Large intestine (tissue), 3 donors: ENCODE measurements at regions not wholly inside any gene's neighbourhood (a gene's known extent, or its start where the extent isn't known, plus 50 kb on each side); places are given as distances from the start of the nearest gene placed in this dataset.
"Not testable (repeated sequence)": the region's sequence is repeated elsewhere in the genome, so short reads cannot be mapped to it uniquely, and the experiment has no call there.

ENCODE experiments used
- DNase-seq, 2 donors: peaks; one replicate each; pipeline versions ENCODE4 v3.0.0 to v3.0.0-alpha.2; 2013
- H3K27ac ChIP-seq: one replicate; pipeline ENCODE4 v1.5.1; 2013; ENCODE audit warnings: low read length
- H3K27me3 ChIP-seq: 2 replicates; pipeline ENCODE4 v1.6.1; 2013; ENCODE audit warnings: low read length; ENCODE audit not compliant: control insufficient read depth, insufficient read depth
- H3K36me3 ChIP-seq: 2 replicates; pipeline ENCODE4 v1.6.1; 2013; ENCODE audit warnings: low read length; ENCODE audit not compliant: control insufficient read depth, insufficient read depth
- H3K4me1 ChIP-seq: one replicate; pipeline ENCODE4 v1.6.1; 2013; ENCODE audit warnings: low read length; ENCODE audit not compliant: control insufficient read depth, insufficient read depth
- H3K4me3 ChIP-seq: one replicate; pipeline ENCODE4 v1.5.1; 2013; ENCODE audit warnings: low read length
- H3K9me3 ChIP-seq: one replicate; pipeline ENCODE4 v1.6.1; 2013; ENCODE audit warnings: mild to moderate bottlenecking, low read depth, low read length, moderate library complexity; ENCODE audit not compliant: control insufficient read depth
- WGBS: methylation state at CpG from one replicate; pipeline ENCODE4 v1.1.5; 2013; ENCODE audit warnings: low lambda C conversion rate; ENCODE audit not compliant: insufficient coverage; 5-methylcytosine and 5-hydroxymethylcytosine counted together

DNA sequence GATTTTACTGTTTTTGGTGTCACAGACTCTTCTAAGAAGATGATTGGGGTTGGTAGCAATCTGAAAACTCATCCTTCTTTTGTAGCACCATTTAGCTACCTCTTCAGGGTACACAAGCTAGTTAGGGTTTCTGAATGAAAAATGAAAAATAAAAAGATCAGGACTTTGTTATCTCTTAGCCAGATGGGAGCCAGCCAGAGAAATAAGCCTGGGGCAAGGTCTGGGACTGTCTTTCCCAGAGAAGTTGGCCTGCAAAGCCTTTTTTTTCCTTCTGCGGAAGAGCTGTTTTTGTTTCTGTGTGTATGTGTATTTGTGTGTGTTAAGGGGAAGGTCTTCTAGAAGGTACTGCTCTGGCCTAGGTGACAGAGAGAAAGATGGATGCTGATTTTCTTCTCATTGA lies 150.7 kb upstream of the AGTR1 start:
- Histone ChIP-seq H3K4me1 (no peaks in the 10 kb centered on the region), H3K4me3 (no peak overlapping the region), H3K9me3 (no peaks in the 10 kb centered on the region), H3K36me3 (no peaks in the 10 kb centered on the region), H3K27ac (no peak overlapping the region), H3K27me3 (no peaks in the 10 kb centered on the region)
- no CpG with 5 or more reads among the region's 1 CpG for WGBS
- no peak for DNase-seq

GRCh38 chr3:148551767-148552260 lies 145.9 kb upstream of the AGTR1 start:
- Histone ChIP-seq H3K36me3 (no peaks in the 10 kb centered on the region), H3K27ac (no peak overlapping the region), H3K4me1 (peaks cover 5% of the 10 kb centered on the region), H3K27me3 (no peaks in the 10 kb centered on the region), H3K4me3 (no peak overlapping the region), H3K9me3 (no peaks in the 10 kb centered on the region)
- DNase-seq = no peak
- WGBS = 100% methylated on average over 2 of the region's 3 CpGs

DNA sequence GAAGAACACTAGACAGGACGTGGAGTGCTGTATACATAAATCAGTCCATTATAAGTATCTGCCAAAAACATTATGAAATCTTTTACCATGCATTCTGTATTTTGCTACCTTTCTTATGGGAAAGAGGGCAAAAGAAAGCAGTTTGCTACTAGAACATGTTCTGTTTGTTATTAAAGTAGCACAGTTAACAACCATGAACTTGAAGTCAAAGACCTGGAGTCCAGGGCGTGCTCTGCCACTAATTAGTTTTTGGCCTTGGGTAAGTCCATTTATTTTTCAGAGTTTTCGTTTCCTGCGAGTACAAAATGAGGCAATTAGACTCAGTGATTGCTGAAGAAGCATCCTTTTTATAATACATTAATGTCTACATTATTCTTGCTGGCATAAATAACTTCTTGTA lies 143.3 kb upstream of the AGTR1 start:
- 60% methylated on average over 1 of the region's 4 CpGs for WGBS
- no peak for DNase-seq

DNA sequence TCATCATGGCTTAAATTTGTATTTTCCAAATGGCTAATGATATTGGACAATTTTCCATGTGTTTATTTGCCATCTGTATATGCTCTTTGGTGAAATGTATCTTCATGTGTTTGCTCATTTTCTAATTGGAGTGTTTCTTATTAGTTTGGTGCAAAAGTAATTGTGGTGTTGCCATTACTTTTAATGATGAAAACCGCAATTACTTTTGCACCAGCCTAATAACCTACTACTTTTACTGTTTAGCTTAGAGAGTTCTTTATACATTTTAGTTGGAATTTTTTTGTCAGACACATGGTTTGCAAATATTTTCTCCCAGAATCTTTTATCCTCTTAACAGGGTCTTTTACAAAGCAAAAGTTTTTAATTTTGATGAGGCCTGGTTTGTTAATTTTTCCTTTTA lies 141.0 kb upstream of the AGTR1 start:
- H3K9me3 ChIP-seq = no peaks in the 10 kb centered on the region
- no peaks in the 10 kb centered on the region for H3K27me3 ChIP-seq
- WGBS = 100% methylated on average over 1 of the region's 1 CpG
- no peaks in the 10 kb centered on the region for H3K36me3 ChIP-seq
- H3K4me3 ChIP-seq = no peak overlapping the region
- no peak overlapping the region for H3K27ac ChIP-seq
- DNase-seq = no peak
- H3K4me1 ChIP-seq = peaks cover 5% of the 10 kb centered on the region

More for the DNA sequence above, 143.3 kb upstream of the AGTR1 start:
- H3K4me1 ChIP-seq = peaks cover 5% of the 10 kb centered on the region
- H3K27ac ChIP-seq = no peak overlapping the region
- H3K4me3 ChIP-seq = no peak overlapping the region
- no peaks in the 10 kb centered on the region for H3K36me3 ChIP-seq
- no peaks in the 10 kb centered on the region for H3K27me3 ChIP-seq
- no peaks in the 10 kb centered on the region for H3K9me3 ChIP-seq

GRCh38 chr3:148577579-148577978 lies 120.1 kb upstream of the AGTR1 start:
- not testable (repeated sequence) for H3K27me3 ChIP-seq, DNase-seq, H3K27ac ChIP-seq, H3K4me3 ChIP-seq, H3K36me3 ChIP-seq, H3K4me1 ChIP-seq, H3K9me3 ChIP-seq
- no CpG with 5 or more reads among the region's 3 CpGs for WGBS

- Histone ChIP-seq H3K27me3 (no peaks in the 10 kb centered on the region), H3K27ac (no peak overlapping the region), H3K36me3 (no peaks in the 10 kb centered on the region), H3K4me3 (no peak overlapping the region), H3K4me1 (no peaks in the 10 kb centered on the region), H3K9me3 (no peaks in the 10 kb centered on the region)
- whole genome bisulfite sequencing = 100% methylated on average over 1 of the region's 1 CpG
- DNase-seq = no peak
Observed at GRCh38 chr3:148582126-148582525, 115.6 kb upstream of the AGTR1 start.

- no peak overlapping the region for H3K4me3 ChIP-seq
- no CpG with 5 or more reads among the region's 1 CpG for WGBS
- no peaks in the 10 kb centered on the region for H3K9me3 ChIP-seq
- H3K27me3 ChIP-seq = no peaks in the 10 kb centered on the region
- no peak overlapping the region for H3K27ac ChIP-seq
- DNase-seq = no peak
- H3K4me1 ChIP-seq = no peaks in the 10 kb centered on the region
- H3K36me3 ChIP-seq = no peaks in the 10 kb centered on the region
Observed at GRCh38 chr3:148583793-148584192, 113.9 kb upstream of the AGTR1 start.

DNA sequence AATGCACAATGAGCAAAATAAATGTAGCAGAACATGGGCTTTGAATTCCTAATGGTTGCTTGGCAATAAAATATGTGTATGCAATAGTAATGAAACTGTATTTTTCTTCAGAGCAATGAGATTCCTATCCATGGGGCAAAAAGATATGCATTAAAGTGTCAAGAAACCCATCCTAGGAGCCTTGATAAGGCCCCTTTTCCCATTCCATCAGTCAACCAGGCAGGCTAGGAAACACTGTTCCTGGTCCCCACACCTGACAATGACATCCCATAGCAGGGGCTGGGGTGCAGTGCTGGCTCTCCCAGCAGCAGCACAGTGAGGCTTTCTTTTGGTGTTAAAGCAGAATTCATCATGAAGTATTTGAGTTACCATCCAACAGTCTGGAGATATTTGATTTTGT lies 113.3 kb upstream of the AGTR1 start:
- H3K4me3 ChIP-seq = no peak overlapping the region
- H3K9me3 ChIP-seq = no peaks in the 10 kb centered on the region
- no peaks in the 10 kb centered on the region for H3K36me3 ChIP-seq
- no peak overlapping the region for H3K27ac ChIP-seq
- no peak for DNase-seq
- no peaks in the 10 kb centered on the region for H3K27me3 ChIP-seq
- H3K4me1 ChIP-seq = no peaks in the 10 kb centered on the region

DNA sequence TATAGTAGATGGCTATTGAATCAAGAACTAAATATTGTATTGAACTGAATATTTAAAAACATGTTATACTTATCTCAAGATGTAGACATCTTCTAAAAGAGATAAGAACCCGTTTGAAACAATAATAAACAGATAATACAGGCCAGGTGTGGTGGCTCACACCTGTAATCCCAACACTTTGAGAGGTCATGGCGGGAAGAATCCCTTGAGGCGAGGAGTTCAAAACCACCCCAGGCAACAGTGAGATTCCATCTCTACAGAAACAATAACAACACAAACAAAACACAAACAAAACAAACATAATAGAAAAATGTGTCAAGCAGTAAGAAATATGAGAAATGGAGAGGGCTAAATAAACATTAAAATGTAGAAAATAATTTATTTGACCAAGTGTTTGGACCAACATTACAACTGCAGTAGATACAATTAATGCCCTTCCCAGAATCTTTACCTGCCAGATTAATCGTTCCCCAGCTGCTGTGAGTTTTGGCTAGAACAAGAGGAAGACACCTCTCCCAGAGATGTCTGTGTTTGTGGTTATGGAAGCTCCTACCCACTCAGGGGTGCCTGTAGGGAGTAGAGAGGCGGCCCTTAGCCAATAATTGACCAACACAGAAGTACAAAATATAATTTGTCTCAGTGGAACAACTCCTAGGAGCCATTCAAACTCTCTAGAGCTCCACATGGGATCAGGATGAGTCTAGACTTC lies 111.9 kb upstream of the AGTR1 start:
- no peak overlapping the region for H3K27ac ChIP-seq
- no peak for DNase-seq
- H3K4me3 ChIP-seq = no peak overlapping the region
- no peaks in the 10 kb centered on the region for H3K36me3 ChIP-seq
- 30% methylated on average over 2 of the region's 5 CpGs for WGBS
- no peaks in the 10 kb centered on the region for H3K9me3 ChIP-seq
- H3K4me1 ChIP-seq = no peaks in the 10 kb centered on the region
- no peaks in the 10 kb centered on the region for H3K27me3 ChIP-seq

DNA sequence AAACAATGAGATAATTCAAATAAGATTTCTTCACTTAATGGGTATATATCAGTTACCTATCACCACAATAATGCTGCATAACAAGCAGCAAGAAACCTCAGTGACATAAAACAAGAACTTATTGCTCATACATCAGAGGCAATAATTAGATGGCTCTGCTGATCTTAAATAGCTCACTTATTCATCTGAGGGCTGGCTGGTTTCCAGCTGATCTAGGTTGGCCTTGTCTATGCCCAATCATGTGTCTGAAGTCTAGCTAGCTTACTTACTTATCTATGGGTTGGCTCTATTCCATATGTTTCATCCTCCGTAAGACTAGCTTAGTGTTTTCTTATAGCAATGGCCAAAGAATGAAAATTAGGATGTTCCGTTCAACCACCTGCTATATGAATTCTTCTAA lies 109.4 kb upstream of the AGTR1 start:
- no peak for DNase-seq
- no CpG with 5 or more reads among the region's 2 CpGs for WGBS
- Histone ChIP-seq H3K27ac (no peak overlapping the region), H3K4me3 (no peak overlapping the region), H3K4me1 (no peaks in the 10 kb centered on the region), H3K36me3 (no peaks in the 10 kb centered on the region), H3K9me3 (no peaks in the 10 kb centered on the region), H3K27me3 (no peaks in the 10 kb centered on the region)

DNA sequence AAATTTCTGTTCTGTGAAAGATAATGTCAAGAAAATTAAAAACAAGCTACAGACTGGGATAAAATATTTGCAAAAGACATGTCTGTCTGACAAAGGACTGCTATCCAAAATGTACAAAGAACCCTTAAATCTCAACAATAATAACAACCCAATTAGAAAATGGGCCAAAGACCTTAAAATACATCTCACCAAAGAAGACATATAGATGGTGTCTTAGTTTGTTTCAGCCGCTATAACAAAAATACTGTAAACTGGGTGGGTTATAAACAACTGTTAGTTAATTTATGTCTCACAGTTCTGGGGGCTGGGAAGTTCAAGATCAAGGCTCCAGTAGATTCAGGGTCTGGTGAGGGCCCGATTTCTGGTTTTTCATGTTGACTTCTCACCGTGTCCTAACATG lies 106.2 kb upstream of the AGTR1 start:
- no CpG with 5 or more reads among the region's 3 CpGs for WGBS
- no peak overlapping the region for H3K4me3 ChIP-seq
- H3K27me3 ChIP-seq = no peaks in the 10 kb centered on the region
- no peak overlapping the region for H3K27ac ChIP-seq
- no peaks in the 10 kb centered on the region for H3K9me3 ChIP-seq
- H3K4me1 ChIP-seq = no peaks in the 10 kb centered on the region
- no peak for DNase-seq
- H3K36me3 ChIP-seq = no peaks in the 10 kb centered on the region
